Urothelium cell line (cell line): ENCODE measurements at regions not wholly inside any gene's neighbourhood (a gene's known extent, or its start where the extent isn't known, plus 50 kb on each side); places are given as distances from the start of the nearest gene placed in this dataset.
A peak's percentile ranks its signal among the peaks of the same experiment; 100 is the strongest.

Experiments used
- DNase-seq: peaks from one replicate; pipeline ENCODE4 v3.0.0; 2011; ENCODE audit warnings: low spot score, mixed read lengths
- FAIRE-seq: peaks from 2 replicates; lab custom pipeline; 2011; peaks lifted over from hg19 to GRCh38; lab: Jason Lieb, UNC

GRCh38 chr10:113356794-113357680, 195.8 kb upstream of the HABP2 start:
- no peak for DNase-seq

GRCh38 chr10:113357681-113358300, 195.1 kb upstream of the HABP2 start:
- DNase-seq = no peak
- FAIRE-seq = no peak

More at GRCh38 chr10:113356794-113357680, 195.8 kb upstream of the HABP2 start:
- FAIRE-seq = no peak

GRCh38 chr10:113359655-113360054, 193.2 kb upstream of the HABP2 start:
- no peak for FAIRE-seq

GRCh38 chr10:113360870-113361269, 192.0 kb upstream of the HABP2 start:
- DNase-seq = no peak
- no peak for FAIRE-seq

More at GRCh38 chr10:113359655-113360054, 193.2 kb upstream of the HABP2 start:
- no peak for DNase-seq

GRCh38 chr10:113362645-113363091, 190.2 kb upstream of the HABP2 start:
- DNase-seq = no peak

GRCh38 chr10:113364227-113364626, 188.6 kb upstream of the HABP2 start:
- DNase-seq = no peak
- no peak for FAIRE-seq

More at GRCh38 chr10:113362645-113363091, 190.2 kb upstream of the HABP2 start:
- no peak for FAIRE-seq

- FAIRE-seq (no peak), DNase-seq (no peak)
Measured at GRCh38 chr10:113368666-113369364, 184.0 kb upstream of the HABP2 start.

GRCh38 chr10:113369365-113369694, 183.5 kb upstream of the HABP2 start:
- DNase-seq = no peak
- no peak for FAIRE-seq

- no peak for DNase-seq
- no peak for FAIRE-seq
Measured at GRCh38 chr10:113376428-113376827, 176.4 kb upstream of the HABP2 start.

- no peak for FAIRE-seq
- DNase-seq = no peak
Measured at GRCh38 chr10:113379091-113379490, 173.8 kb upstream of the HABP2 start.

GRCh38 chr10:113381416-113381815, 171.4 kb upstream of the HABP2 start:
- FAIRE-seq = no peak
- no peak for DNase-seq

GRCh38 chr10:113381981-113382509, 170.8 kb upstream of the HABP2 start:
- FAIRE-seq (no peak), DNase-seq (peak; percentile 45)

- FAIRE-seq = no peak
Measured at GRCh38 chr10:113382691-113383090, 170.2 kb upstream of the HABP2 start.

GRCh38 chr10:113384181-113384580, 168.7 kb upstream of the HABP2 start:
- DNase-seq = no peak
- FAIRE-seq = no peak

More at GRCh38 chr10:113382691-113383090, 170.2 kb upstream of the HABP2 start:
- DNase-seq = no peak

- FAIRE-seq = no peak
- peak; percentile 82 for DNase-seq
Measured at GRCh38 chr10:113385021-113385999, 167.5 kb upstream of the HABP2 start.

GRCh38 chr10:113386005-113386404, 166.8 kb upstream of the HABP2 start:
- FAIRE-seq (no peak), DNase-seq (peak; percentile 21)

- FAIRE-seq (no peak), DNase-seq (no peak)
Measured at GRCh38 chr10:113389969-113390368, 162.9 kb upstream of the HABP2 start.

GRCh38 chr10:113390896-113391295, 162.0 kb upstream of the HABP2 start:
- FAIRE-seq = no peak
- no peak for DNase-seq

GRCh38 chr10:113397047-113397446, 155.8 kb upstream of the HABP2 start:
- FAIRE-seq (no peak), DNase-seq (no peak)

- FAIRE-seq = no peak
- DNase-seq = no peak
Measured at GRCh38 chr10:113399065-113399464, 153.8 kb upstream of the HABP2 start.
